DMS79 (cell line): ENCODE measurements at regions not wholly inside any gene's neighbourhood (a gene's known extent, or its start where the extent isn't known, plus 50 kb on each side); places are given as distances from the start of the nearest gene placed in this dataset.
"Not testable (repeated sequence)": the region's sequence is repeated elsewhere in the genome, so short reads cannot be mapped to it uniquely, and the experiment has no call there.

Source experiments
- DNase-seq: peaks from one replicate; lab custom pipeline; 2025; lab: John Stamatoyannopoulos, UW

DNA sequence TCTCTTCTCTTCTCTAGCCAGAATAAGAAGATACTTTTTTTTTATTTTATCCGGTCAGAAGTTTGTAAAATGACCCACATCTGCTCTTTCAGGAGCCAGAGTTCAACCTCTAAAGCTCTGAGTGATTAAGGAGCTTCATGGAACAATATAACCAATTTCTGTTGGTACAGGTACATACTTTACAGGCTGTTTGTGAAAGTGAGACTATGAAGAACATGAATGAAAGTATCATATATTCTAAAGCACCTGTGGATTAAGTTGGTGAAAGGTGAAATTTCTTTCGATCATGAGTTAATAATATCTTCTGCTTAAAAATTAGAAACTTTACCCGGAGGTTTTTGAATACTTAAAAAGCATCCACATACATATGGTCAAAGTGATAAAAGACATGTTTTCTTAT, 65.2 kb downstream of the DMRT2 start:
- DNase-seq, result no peak

GRCh38 chr9:1117439-1117838, 67.3 kb downstream of the DMRT2 start:
- no peak for DNase-seq

GRCh38 chr9:1120500-1121165, 70.5 kb downstream of the DMRT2 start:
- no peak for DNase-seq

GRCh38 chr9:1125741-1126140, 75.6 kb downstream of the DMRT2 start:
- DNase-seq, result no peak

DNA sequence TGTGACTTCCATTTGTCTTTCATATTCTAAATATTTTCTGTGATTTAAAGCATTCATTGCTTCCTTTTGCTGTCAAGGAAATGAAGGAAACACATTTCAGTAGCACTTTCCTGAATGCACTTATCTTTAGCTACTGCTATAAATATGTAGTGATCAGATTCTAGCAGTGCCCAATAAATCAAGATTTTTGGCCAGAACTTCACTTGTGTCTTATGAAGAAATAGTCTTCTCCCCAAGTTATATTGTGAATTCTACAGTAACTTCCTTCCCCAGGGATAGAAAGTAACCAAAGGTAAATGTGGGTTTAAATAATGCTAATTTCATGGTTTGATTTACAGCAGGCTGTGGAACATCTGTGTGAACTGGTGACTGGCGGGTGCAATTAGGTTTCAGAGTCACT, 77.9 kb downstream of the DMRT2 start:
- DNase-seq, result no peak

- no peak for DNase-seq
Observed at GRCh38 chr9:1129382-1129781, 79.2 kb downstream of the DMRT2 start.

DNA sequence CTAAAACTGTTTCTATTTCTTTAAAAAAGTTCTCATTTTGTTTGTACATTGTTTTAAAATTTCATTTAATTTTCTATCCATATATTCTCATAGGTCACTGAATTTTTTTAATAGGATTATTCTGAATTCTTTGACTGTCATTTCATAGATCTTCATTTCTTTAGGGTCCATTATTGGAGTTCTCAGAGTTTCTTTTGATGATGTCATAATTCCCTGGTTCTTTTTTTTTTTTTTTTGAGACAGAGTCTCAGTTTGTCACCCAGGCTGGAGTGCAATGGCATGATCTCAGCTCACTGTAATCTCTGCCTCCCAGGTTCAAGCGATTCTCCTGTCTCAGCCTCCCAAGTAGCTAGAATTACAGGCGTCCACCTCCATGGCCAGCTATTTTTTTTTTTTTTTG, 89.9 kb downstream of the DMRT2 start:
- no peak for DNase-seq

DNA sequence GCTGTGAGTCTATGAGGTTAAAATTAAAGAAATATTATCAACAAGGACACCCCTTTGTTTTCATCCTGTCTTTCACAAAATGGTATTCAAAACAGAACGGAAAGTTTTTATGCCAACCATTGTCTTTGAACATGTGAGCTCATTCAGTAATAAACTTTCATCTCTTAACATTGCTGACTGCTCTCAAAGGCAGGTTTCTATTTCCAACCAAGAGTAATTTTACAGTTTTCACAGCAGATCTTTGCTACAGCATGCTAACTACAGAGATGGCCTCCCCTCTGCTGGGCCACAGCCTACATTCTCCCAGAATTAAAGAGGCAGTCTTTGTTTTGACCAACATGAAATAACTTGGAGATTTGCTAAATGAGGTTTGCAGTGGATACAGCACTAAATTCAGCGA, 101.5 kb downstream of the DMRT2 start:
- DNase-seq, result no peak

GRCh38 chr9:1152171-1152570, 102.0 kb downstream of the DMRT2 start:
- no peak for DNase-seq

GRCh38 chr9:1154739-1155138, 104.6 kb downstream of the DMRT2 start:
- DNase-seq, result no peak

DNA sequence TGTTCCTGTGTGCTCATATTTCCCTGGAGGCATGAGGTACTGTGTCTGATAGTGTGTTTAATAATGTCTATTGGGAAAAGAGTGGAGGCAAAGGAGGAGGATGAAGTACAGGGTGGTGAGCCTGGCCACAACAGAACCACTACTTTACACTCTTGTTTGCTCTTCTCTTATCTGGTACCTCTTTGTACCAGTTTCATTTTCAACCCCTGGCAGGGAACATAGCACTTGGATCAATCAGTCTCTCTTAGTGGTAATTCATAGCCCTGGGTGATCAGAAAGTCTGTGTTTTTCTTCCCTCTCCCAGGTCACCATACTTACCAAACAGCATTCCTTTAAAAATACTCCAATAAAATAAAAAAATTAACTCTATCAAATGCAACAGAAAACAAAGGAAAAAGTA, 105.4 kb downstream of the DMRT2 start:
- no peak for DNase-seq

DNA sequence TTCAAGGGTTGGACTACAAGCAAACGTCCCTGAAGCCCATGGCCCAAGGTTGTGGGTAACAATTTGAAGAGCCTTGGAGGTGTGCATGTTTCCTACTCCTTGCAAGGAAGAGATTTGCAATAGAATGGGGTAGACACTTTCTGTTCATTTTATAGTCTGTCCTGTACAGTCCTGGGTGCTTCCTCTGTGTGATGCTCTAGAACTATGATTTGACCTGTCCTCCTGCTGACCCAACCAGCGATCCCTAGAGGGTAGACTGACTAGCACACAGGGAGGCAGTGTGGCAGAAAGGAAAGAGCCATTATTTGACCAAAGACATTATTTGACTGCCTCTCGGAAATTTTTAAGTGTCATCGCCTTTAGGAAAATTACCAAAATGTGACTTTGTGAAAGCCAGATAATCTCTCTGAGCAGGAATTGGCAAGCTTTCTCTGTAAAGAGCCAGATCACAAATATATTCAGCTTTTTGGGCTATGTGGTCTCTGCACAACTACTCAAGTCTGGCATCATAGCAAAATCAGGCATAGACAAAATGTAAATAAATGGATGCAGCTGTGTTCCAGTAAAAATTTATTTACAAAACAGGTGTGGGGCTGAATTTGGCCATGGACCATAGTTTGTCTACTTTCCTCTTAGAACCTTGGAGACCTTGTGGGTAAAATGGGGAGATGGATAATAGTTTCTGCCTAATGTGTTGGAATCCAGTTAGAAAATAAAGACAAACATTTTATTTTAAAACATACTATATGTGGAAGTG, 106.8 kb downstream of the DMRT2 start:
- DNase-seq, result no peak

DNA sequence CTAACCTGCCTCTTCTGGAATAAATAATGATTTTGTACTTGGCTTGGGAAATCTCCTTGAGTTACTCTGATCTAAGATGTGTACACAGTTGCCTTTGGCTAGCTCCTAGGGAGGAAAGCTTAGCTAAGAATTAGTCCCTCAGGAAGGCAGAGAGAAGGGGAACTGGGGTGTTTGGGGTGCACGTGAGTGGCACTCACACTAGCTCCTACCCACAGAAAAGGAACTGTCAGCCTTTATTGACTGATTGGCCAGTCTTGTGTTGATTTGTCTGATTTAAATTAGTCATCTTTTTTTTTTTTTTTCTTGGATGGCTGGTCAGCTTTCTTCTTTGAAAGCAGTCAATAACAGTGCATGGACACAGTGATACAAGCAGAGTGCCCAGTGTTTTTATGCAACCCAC, 107.7 kb downstream of the DMRT2 start:
- no peak for DNase-seq

DNA sequence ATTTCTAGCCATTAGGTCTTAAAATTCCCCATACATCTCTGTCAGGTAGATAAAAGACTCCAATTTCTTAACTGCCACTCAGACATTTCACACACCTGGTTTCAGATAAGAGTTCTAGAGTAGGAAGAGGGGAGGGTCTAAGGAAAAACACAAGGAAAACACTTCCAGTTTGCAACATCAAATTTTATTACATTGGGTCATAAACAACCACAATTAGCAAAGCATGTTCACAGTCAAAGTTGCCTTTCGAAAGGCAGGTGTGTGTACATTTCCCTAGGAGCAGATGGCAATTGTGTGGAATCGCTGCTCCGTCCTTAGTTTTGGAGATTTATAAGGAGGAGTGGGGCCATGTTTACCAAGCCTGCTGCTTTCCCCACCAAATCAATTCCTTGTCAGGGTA, 120.8 kb downstream of the DMRT2 start:
- no peak for DNase-seq

GRCh38 chr9:1171546-1171945, 121.4 kb downstream of the DMRT2 start:
- DNase-seq, result no peak

DNA sequence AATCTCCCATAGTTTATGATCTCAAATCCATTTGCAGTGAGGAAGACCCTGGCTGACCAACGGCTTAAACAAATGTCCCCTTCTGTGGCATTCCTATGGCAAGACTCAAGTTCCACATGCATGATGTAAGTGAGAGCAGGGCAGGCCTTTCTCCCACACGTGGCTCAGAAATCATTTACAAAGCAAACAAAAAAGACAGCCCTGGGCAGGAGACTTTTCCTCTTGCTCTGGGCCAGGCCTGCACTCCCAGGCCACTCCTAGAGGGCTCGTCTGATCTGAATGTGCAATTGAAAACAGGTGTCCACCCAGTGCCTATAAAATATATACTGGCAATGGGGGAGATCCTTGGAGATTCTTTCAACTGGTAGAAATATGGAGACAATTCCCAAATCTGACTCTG, 123.1 kb downstream of the DMRT2 start:
- no peak for DNase-seq

DNA sequence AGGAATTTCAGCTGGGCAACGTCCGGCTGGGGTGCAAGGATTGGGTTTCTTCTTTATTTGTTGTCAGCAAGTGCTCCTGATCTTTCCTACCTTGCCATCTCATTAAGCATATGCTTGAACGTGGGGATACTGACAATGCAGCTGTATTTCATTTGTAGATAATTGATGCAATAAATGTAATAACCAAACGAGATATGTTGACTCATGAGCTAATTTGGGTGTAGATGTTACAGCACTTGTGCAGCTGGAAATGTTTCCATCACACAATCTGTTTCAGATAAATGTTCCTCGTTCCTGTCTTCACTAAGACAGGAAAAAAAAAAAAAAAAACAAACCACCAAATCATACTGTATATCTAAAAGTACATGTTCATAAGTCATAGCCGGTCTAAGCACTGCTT, 123.8 kb downstream of the DMRT2 start:
- no peak for DNase-seq

GRCh38 chr9:1179366-1179765, 129.2 kb downstream of the DMRT2 start:
- no peak for DNase-seq

DNA sequence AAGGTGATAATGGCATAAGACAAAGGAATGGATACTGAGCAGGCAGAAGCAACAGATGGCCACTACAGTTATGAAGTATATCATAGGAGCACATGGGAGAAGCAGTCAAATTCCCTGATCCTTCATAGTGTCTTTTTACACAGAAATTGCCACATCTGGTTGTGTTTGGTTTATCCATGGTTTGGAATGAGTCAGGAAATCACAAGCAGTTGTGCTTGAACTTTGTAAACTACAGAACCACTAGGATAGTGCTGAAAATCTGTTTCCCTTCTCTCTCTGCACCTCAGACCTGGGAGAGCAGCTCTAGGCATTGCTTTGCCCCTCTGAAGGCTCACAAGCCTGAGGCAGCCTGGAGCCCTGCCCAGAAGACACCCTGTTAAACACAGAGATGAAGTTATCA, 134.0 kb downstream of the DMRT2 start:
- no peak for DNase-seq

- not testable (repeated sequence) for DNase-seq
Observed at GRCh38 chr9:1187137-1187536, 137.0 kb downstream of the DMRT2 start.

- DNase-seq, result not testable (repeated sequence)
Observed at GRCh38 chr9:1195636-1196035, 145.5 kb downstream of the DMRT2 start.

DNA sequence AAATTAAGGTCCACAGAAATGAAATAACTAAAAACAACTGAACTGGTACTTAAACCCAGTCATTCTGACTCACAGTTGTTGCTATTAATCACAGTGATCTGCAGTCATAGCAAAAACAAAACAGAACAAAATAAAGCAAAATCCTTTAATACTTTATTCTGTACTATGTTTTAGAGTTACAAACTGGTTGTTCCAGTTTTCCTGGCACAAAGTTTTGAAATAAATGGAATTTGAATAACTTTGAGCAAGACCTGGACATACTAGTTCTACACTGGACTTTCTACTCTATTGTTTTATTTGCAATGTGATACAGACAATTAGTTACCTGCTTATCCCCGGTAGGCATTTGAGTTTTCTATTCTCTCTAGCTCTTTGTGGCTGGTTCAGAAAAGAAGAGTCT, 147.9 kb downstream of the DMRT2 start:
- DNase-seq, result no peak

DNA sequence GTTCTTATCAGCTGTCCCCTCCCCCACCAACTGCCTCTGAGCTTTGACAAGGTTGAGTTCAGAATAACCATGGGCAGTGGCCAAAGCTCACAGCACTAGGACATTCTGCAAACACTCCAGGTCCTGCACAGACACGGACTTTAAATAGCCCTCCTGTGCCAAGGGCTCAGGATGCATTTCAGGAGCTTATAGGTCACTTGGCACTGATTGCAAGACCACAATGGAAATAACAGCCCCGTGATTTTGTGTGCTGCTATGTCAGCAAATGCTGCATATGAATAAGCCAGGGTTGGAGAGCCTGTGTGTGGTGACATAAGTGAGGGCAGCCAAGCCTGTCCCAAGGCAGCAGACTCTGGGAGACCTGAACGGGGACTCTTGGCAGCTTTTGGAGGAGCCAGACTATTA, 150.7 kb downstream of the DMRT2 start:
- DNase-seq, result no peak

GRCh38 chr9:1201262-1201661, 151.1 kb downstream of the DMRT2 start:
- DNase-seq, result no peak
